H9 (cell line): ENCODE measurements at regions not wholly inside any gene's neighbourhood (a gene's known extent, or its start where the extent isn't known, plus 50 kb on each side); places are given as distances from the start of the nearest gene placed in this dataset.
A peak's percentile ranks its signal among the peaks of the same experiment; 100 is the strongest.

Experiments used
- DNase-seq: peaks from one replicate; pipeline ENCODE4 v3.0.0-alpha.2; 2017
- H2AFZ ChIP-seq: one replicate; pipeline ENCODE4 v1.6.1; 2013; ENCODE audit warnings: mild to moderate bottlenecking, low read length, control low read depth, moderate library complexity
- H2AK5ac ChIP-seq: 2 replicates; pipeline ENCODE4 v1.6.1; 2013; ENCODE audit warnings: low read length, control low read depth, mixed read lengths; ENCODE audit not compliant: insufficient read length
- H2BK120ac ChIP-seq: one replicate; pipeline ENCODE4 v1.6.1; 2013; ENCODE audit warnings: low read depth, mild to moderate bottlenecking, low read length, control low read depth, inconsistent platforms; ENCODE audit not compliant: poor library complexity, severe bottlenecking
- H2BK12ac ChIP-seq: 2 replicates; pipeline ENCODE4 v1.6.1; 2013; ENCODE audit warnings: low read length, control low read depth, mixed read lengths, low read depth; ENCODE audit not compliant: insufficient read length
- H2BK15ac ChIP-seq: 2 replicates; pipeline ENCODE4 v1.6.1; 2013; ENCODE audit warnings: low read depth, low read length, control low read depth
- H2BK20ac ChIP-seq: one replicate; pipeline ENCODE4 v1.6.1; 2013; ENCODE audit warnings: low read depth, mild to moderate bottlenecking, low read length, control low read depth, inconsistent platforms; ENCODE audit not compliant: poor library complexity, severe bottlenecking
- H2BK5ac ChIP-seq: 2 replicates; pipeline ENCODE4 v1.6.1; 2013; ENCODE audit warnings: low read length, control low read depth, mixed read lengths; ENCODE audit not compliant: insufficient read length
- H3K14ac ChIP-seq: 2 replicates; pipeline ENCODE4 v1.6.1; 2013; ENCODE audit warnings: low read length, control low read depth; ENCODE audit not compliant: insufficient read depth
- H3K18ac ChIP-seq: 2 replicates; pipeline ENCODE4 v1.6.1; 2013; ENCODE audit warnings: low read depth, mild to moderate bottlenecking, mixed read lengths, low read length, control low read depth; ENCODE audit not compliant: insufficient read length
- H3K23ac ChIP-seq: 2 replicates; pipeline ENCODE4 v1.6.1; 2013; ENCODE audit warnings: low read length, control low read depth, mixed read lengths, low read depth; ENCODE audit not compliant: insufficient read length
- H3K23me2 ChIP-seq: 2 replicates; pipeline ENCODE4 v1.6.1; 2013; ENCODE audit warnings: low read depth, mild to moderate bottlenecking, mixed read lengths, low read length, control low read depth; ENCODE audit not compliant: insufficient read length, poor library complexity, severe bottlenecking
- H3K27ac ChIP-seq: 2 replicates; pipeline ENCODE4 v1.5.1; 2013; ENCODE audit warnings: low read length, control low read depth, mixed read lengths, low read depth; ENCODE audit not compliant: insufficient read length
- H3K27me3 ChIP-seq: 2 replicates; pipeline ENCODE4 v1.6.1; 2013; ENCODE audit warnings: low read length, control low read depth, inconsistent platforms; ENCODE audit not compliant: insufficient read depth
- H3K4ac ChIP-seq: 2 replicates; pipeline ENCODE4 v1.6.1; 2013; ENCODE audit warnings: low read depth, mild to moderate bottlenecking, control low read depth, inconsistent platforms, low read length, moderate library complexity
- H3K4me1 ChIP-seq: 2 replicates; pipeline ENCODE4 v1.6.1; 2013; ENCODE audit warnings: low read length, control low read depth, inconsistent platforms; ENCODE audit not compliant: insufficient read depth
- H3K4me2 ChIP-seq: 2 replicates; pipeline ENCODE4 v1.6.1; 2013; ENCODE audit warnings: low read length, control low read depth, mixed read lengths; ENCODE audit not compliant: insufficient read length, insufficient read depth
- H3K56ac ChIP-seq: 2 replicates; pipeline ENCODE4 v1.6.1; 2013; ENCODE audit warnings: low read depth, mild to moderate bottlenecking, mixed read lengths, low read length, control low read depth; ENCODE audit not compliant: insufficient read length
- H3K79me1 ChIP-seq: 2 replicates; pipeline ENCODE4 v1.6.1; 2013; ENCODE audit warnings: low read depth, mild to moderate bottlenecking, moderate library complexity, low read length, control low read depth, inconsistent platforms; ENCODE audit not compliant: insufficient read depth, poor library complexity, severe bottlenecking
- H3K79me2 ChIP-seq: 2 replicates; pipeline ENCODE4 v1.6.1; 2013; ENCODE audit warnings: low read length, control low read depth, inconsistent platforms; ENCODE audit not compliant: insufficient read depth
- H3K9ac ChIP-seq: 2 replicates; pipeline ENCODE4 v1.6.1; 2013; ENCODE audit warnings: low read length, control low read depth, mixed read lengths; ENCODE audit not compliant: insufficient read length; ENCODE audit errors: extremely low read depth
- H3K9me3 ChIP-seq: one replicate; pipeline ENCODE4 v1.6.1; 2013; ENCODE audit warnings: low read depth, low read length, inconsistent platforms; ENCODE audit not compliant: control insufficient read depth
- H3T11ph ChIP-seq: one replicate; pipeline ENCODE4 v1.6.1; 2013; ENCODE audit warnings: mild to moderate bottlenecking, low read length, control low read depth, inconsistent platforms
- H4K20me1 ChIP-seq: one replicate; pipeline ENCODE4 v1.6.1; 2013; ENCODE audit not compliant: control insufficient read depth, insufficient read length, insufficient read depth
- H4K5ac ChIP-seq: 2 replicates; pipeline ENCODE4 v1.6.1; 2013; ENCODE audit warnings: low read depth, mild to moderate bottlenecking, mixed read lengths, low read length, control low read depth; ENCODE audit not compliant: insufficient read length
- H4K8ac ChIP-seq: replicated peaks from 2 replicates; pipeline ENCODE4 v1.6.1; 2013; ENCODE audit warnings: low read length, control low read depth, mixed read lengths, low read depth; ENCODE audit not compliant: insufficient read length
- H4K91ac ChIP-seq: 2 replicates; pipeline ENCODE4 v1.6.1; 2013; ENCODE audit warnings: low read depth, mild to moderate bottlenecking, moderate library complexity, mixed read lengths, low read length, control low read depth; ENCODE audit not compliant: insufficient read length
- H3K27ac Mint-ChIP-seq, 3 experiments: 2 replicates in 2 of 3; 3 replicates in 1 of 3; pipeline ENCODE4 v1.8.0; 2020 to 2021; ENCODE audit warnings: mixed read lengths in 3 of 3, mild to moderate bottlenecking in 1 of 3, moderate library complexity in 1 of 3
- H3K27me3 Mint-ChIP-seq: 2 replicates; pipeline ENCODE4 v1.8.0; 2021; ENCODE audit warnings: low read depth, mild to moderate bottlenecking, moderate library complexity, mixed read lengths
- H3K36me3 Mint-ChIP-seq, 3 experiments: 2 replicates in 2 of 3; 3 replicates in 1 of 3; pipeline ENCODE4 v1.8.0; 2020 to 2021; ENCODE audit warnings: low read depth in 3 of 3, mixed read lengths in 3 of 3; ENCODE audit not compliant: insufficient read depth in 1 of 3
- H3K4me1 Mint-ChIP-seq, 2 experiments: 2 replicates each; pipeline ENCODE4 v1.8.0; 2020; ENCODE audit warnings: mixed read lengths in 2 of 2
- H3K4me3 Mint-ChIP-seq, 2 experiments: 2 replicates in 1 of 2; 3 replicates in 1 of 2; pipeline ENCODE4 v1.8.0; 2020 to 2021; ENCODE audit warnings: mild to moderate bottlenecking in 2 of 2, mixed read lengths in 2 of 2, moderate library complexity in 1 of 2
- H3K9me3 Mint-ChIP-seq, 2 experiments: 2 replicates in 1 of 2; 3 replicates in 1 of 2; pipeline ENCODE4 v1.8.0; 2020; ENCODE audit warnings: mild to moderate bottlenecking in 2 of 2, mixed read lengths in 2 of 2, moderate library complexity in 1 of 2
- CTCF ChIP-seq: fragments of 200-600 bp; sonication (generic); conservative IDR thresholded peaks from 3 replicates; pipeline ENCODE4 v1.8.0; 2021; ENCODE audit warnings: antibody characterized with exemption, mild to moderate bottlenecking
- WGBS: extraction: QIAGEN DNeasy Blood & Tissue Kit; methylation state at CpG from one replicate; pipeline ENCODE4 v1.1.7; 2013; ENCODE audit warnings: missing lambda C conversion rate, low lambda C conversion rate, mixed read lengths; ENCODE audit not compliant: insufficient read length; ENCODE audit errors: extremely low coverage; 5-methylcytosine and 5-hydroxymethylcytosine counted together

DNA sequence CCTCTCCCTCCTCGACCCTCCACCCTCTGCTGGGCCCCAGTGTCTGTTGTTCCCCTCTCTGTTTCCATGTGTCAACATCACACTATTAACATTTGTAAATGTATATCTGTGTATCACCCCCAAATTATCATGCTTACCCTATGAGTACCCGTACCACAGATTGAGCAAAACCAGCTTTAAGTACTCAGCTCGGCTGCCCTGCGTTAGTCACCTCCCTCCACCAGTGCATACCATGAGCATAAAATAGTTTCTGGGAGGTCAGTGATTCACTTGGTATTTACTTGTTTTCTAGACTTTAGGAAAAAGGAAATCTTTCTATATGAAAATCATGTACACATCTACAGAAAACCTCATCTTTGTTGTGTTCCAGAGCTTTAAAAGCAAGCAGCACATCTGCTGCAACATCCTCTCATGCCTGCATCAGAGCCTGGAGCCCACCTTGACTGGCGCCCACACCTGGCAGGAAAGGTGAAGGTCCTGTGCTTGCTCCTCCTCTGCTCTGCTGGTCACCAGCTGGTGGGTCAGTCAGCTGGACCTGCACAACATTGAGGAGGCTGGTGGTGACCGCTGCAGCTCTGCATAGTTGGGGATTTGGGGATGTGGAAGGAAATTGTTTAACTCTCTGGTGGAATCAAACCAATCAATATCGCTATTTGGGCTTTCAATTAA lies 214.4 kb upstream of the KLF3 start:
- peak overlapping the region in 1 of 3 experiments; percentile 62; a peak in 2 of 7 replicates for H3K27ac Mint-ChIP-seq

More for the DNA sequence above, 214.4 kb upstream of the KLF3 start:
- no peak overlapping the region for H2BK15ac ChIP-seq
- no peaks in the 10 kb centered on the region for H3K79me1 ChIP-seq
- peaks cover 5 to 11% (median 7%) of the 10 kb centered on the region in 3 experiments for H3K36me3 Mint-ChIP-seq
- no peak overlapping the region for H2BK12ac ChIP-seq
- no peak overlapping the region for H3T11ph ChIP-seq
- peak; percentile 68 for DNase-seq
- no peak overlapping the region for H3K14ac ChIP-seq
- no peak overlapping the region for H2BK20ac ChIP-seq
- no peak overlapping the region for H4K5ac ChIP-seq
- no peaks in the 10 kb centered on the region for H3K9me3 ChIP-seq
- H4K91ac ChIP-seq, result no peak overlapping the region
- WGBS, result no CpG with 5 or more reads among the region's 7 CpGs
- no peak overlapping the region for H2AFZ ChIP-seq
- H3K9ac ChIP-seq, result no peak overlapping the region
- no peak overlapping the region for H3K27ac ChIP-seq
- no peaks in the 10 kb centered on the region for H3K79me2 ChIP-seq
- H4K20me1 ChIP-seq, result no peaks in the 10 kb centered on the region
- peaks cover 3% of the 10 kb centered on the region; the same call in 1 of the 2 replicates for H3K27me3 Mint-ChIP-seq
- H4K8ac ChIP-seq, result no peak overlapping the region
- TF ChIP-seq CTCF, result peak; percentile 61
- H3K27me3 ChIP-seq, result no peaks in the 10 kb centered on the region
- no peak overlapping the region for H3K4ac ChIP-seq
- H3K4me1 ChIP-seq, result no peaks in the 10 kb centered on the region
- H3K4me2 ChIP-seq, result no peak overlapping the region
- H3K56ac ChIP-seq, result no peak overlapping the region
- H3K18ac ChIP-seq, result no peak overlapping the region
- H3K23ac ChIP-seq, result no peak overlapping the region
- H3K9me3 Mint-ChIP-seq, result peaks cover 27% of the 10 kb centered on the region in 2 experiments
- no peak overlapping the region for H2AK5ac ChIP-seq
- H3K4me1 Mint-ChIP-seq, result no peaks in the 10 kb centered on the region; a peak in 2 of 4 replicates
- 0 out of 5 replicates have a peak overlapping the region, but pooled peaks of 1 of the 2 experiments have one; percentile 7 for H3K4me3 Mint-ChIP-seq
- H2BK120ac ChIP-seq, result no peak overlapping the region
- no peak overlapping the region for H2BK5ac ChIP-seq
- no peaks in the 10 kb centered on the region for H3K23me2 ChIP-seq
